Omental fat pad (tissue), 3 donors: ENCODE measurements at regions not wholly inside any gene's neighbourhood (a gene's known extent, or its start where the extent isn't known, plus 50 kb on each side); places are given as distances from the start of the nearest gene placed in this dataset.

Experiments used
- ATAC-seq: fragments of 150-250 bp; one replicate; pipeline ENCODE4 v1.9.1; 2016; ENCODE audit warnings: mild to moderate bottlenecking, moderate library complexity; ENCODE audit not compliant: low FRiP score
- DNase-seq: peaks from one replicate; pipeline ENCODE4 v3.0.0-alpha.2; 2019; ENCODE audit warnings: low spot score
- CTCF ChIP-seq, 3 donors: fragments of 450-650 bp; IDR thresholded peaks; one replicate each; pipeline ENCODE4 v1.5.1; 2016 to 2017; ENCODE audit warnings: antibody characterized with exemption in 3 of 3, mild to moderate bottlenecking in 3 of 3, moderate library complexity in 2 of 3

- no peak for TF ChIP-seq CTCF (IDR thresholded peaks at IDR 0.05)
- DNase-seq (no peak), ATAC-seq (no peak)
Observed at GRCh38 chr13:40148742-40149141, 493.3 kb downstream of the COG6 start.

GRCh38 chr13:40149611-40150274, 494.3 kb downstream of the COG6 start:
- TF ChIP-seq CTCF (IDR thresholded peaks at IDR 0.05), result no peak
- peak; percentile 95 for ATAC-seq
- no peak for DNase-seq

GRCh38 chr13:40151673-40152072, 496.2 kb downstream of the COG6 start:
- TF ChIP-seq CTCF (IDR thresholded peaks at IDR 0.05), result no peak
- DNase-seq (no peak), ATAC-seq (no peak)

DNA sequence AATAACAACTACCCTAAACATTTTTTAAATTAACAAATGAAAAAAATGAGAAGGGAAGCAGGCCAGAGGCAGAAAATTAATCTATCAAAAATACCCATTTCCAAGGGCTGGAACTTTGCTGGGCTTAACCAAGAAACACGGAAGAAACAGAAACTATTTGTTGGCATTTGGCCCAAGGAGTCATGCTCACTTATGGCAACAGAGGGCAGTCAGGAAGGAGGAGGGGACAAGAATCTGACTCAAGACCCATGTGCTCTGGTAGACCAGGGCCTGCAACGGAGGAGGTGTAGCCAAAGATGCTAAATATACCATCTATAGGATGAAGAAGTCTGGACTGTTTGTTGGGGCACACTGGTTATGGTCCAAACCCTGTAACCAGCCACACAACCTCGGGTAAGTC, 496.7 kb downstream of the COG6 start:
- ATAC-seq (no peak), DNase-seq (no peak)
- TF ChIP-seq CTCF (IDR thresholded peaks at IDR 0.05), result no peak

DNA sequence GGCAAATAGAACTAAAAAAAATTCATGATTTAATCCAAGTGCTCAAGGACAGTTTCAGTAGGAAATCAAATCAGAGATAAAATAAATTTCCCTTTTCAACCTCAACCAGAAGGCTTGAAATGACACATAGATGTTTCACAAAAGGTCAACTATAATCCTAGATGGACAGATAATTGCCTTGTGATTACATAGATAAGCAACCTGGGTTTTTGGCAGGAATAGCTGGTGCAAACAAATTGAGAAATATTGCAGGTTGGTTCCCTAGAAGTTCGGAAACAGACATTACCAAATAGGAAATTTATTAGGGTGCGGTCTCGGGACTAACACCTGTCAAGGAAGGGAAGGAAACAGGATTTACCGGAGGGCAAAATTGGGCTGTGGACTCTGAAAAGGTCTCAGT, 497.5 kb downstream of the COG6 start:
- no peak for ATAC-seq
- no peak for TF ChIP-seq CTCF (IDR thresholded peaks at IDR 0.05)
- no peak for DNase-seq

GRCh38 chr13:40153516-40153915, 498.1 kb downstream of the COG6 start:
- TF ChIP-seq CTCF (IDR thresholded peaks at IDR 0.05), result no peak
- no peak for ATAC-seq
- DNase-seq, result no peak

GRCh38 chr13:40155201-40155600, 499.7 kb downstream of the COG6 start:
- TF ChIP-seq CTCF (IDR thresholded peaks at IDR 0.05), result no peak

More at GRCh38 chr13:40155201-40155600, 499.7 kb downstream of the COG6 start:
- ATAC-seq (no peak), DNase-seq (no peak)
